ENCODE measurements at regions not wholly inside any gene's neighbourhood (a gene's known extent, or its start where the extent isn't known, plus 50 kb on each side); places are given as distances from the start of the nearest gene placed in this dataset.

DNA sequence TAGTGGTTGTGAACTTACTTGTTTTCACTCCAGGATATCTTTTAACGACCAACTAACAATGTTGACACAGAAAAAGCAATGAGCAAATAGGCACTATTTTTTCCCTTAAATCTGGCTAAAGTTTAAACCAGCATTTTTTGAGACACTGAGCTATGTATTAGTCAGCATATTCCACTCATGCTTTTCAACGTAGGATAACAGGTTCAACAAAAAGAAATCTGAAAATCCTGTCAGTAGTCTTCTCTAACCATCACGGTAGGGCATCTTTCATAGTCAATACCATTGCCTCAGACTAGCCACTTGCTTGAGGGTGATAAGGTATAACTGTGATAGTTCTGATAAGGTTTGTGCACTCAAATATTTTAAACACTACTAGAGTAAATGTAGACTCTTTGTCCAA, 1177.3 kb upstream of the NUDT12 start:
- TF ChIP-seq CTCF (conservative IDR thresholded peaks at IDR 0.05 in 1 of 2, IDR thresholded peaks at IDR 0.05 in 1 of 2; ENCODE audit: extremely low read depth in 1 of 2, insufficient read depth in 1 of 2, low read depth in 1 of 2, low read length in 2 of 2) (no peak), EZH2 (IDR thresholded peaks at IDR 0.05; ENCODE audit: borderline replicate concordance, low read length) (no peak)

Data from mammary epithelial cell (primary cell).